Neural cell (in vitro differentiated cells): ENCODE measurements at regions not wholly inside any gene's neighbourhood (a gene's known extent, or its start where the extent isn't known, plus 50 kb on each side); places are given as distances from the start of the nearest gene placed in this dataset.

Experiments
- H2AFZ ChIP-seq: fragments of 200-600, 300-800 bp; sonication (generic), shearing (Covaris generic); 2 replicates; pipeline ENCODE4 v1.6.0; 2014; ENCODE audit warnings: low read depth, mild to moderate bottlenecking, antibody characterized with exemption, low read length, moderate library complexity
- H3F3A ChIP-seq: fragments of 200-600 bp; shearing (Covaris generic); 2 replicates; pipeline ENCODE4 v1.6.1; 2016; ENCODE audit warnings: mild to moderate bottlenecking, moderate library complexity, mixed read lengths, antibody characterized with exemption, low read length; ENCODE audit not compliant: insufficient read depth, poor library complexity, severe bottlenecking
- H3K27ac ChIP-seq: fragments of 200-600, 300-800 bp; sonication (generic), shearing (Covaris generic); 2 replicates; pipeline ENCODE4 v1.5.1; 2014; ENCODE audit warnings: mild to moderate bottlenecking, low read length, moderate library complexity
- H3K27me3 ChIP-seq: fragments of 300-800, 200-600 bp; sonication (generic), shearing (Covaris generic); 2 replicates; pipeline ENCODE4 v1.6.0; 2014; ENCODE audit warnings: mild to moderate bottlenecking, low read depth, low read length, moderate library complexity; ENCODE audit not compliant: insufficient read depth
- H3K36me3 ChIP-seq: fragments of 300-800, 200-600 bp; sonication (generic), shearing (Covaris generic); 2 replicates; pipeline ENCODE4 v1.5.1; 2014; ENCODE audit warnings: mild to moderate bottlenecking, antibody characterized with exemption, low read length, moderate library complexity; ENCODE audit not compliant: insufficient read depth
- H3K4me2 ChIP-seq: fragments of 300-800, 200-600 bp; sonication (generic), shearing (Covaris generic); 2 replicates; pipeline ENCODE4 v1.6.0; 2014; ENCODE audit warnings: mild to moderate bottlenecking, low read length
- H3K4me3 ChIP-seq: fragments of 300-800, 200-600 bp; sonication (generic), shearing (Covaris generic); 2 replicates; pipeline ENCODE4 v1.5.1; 2014; ENCODE audit warnings: mild to moderate bottlenecking, low read length, moderate library complexity
- H3K79me2 ChIP-seq: fragments of 200-600 bp; shearing (Covaris generic); replicated peaks from 2 replicates; pipeline ENCODE4 v1.6.0; 2014; ENCODE audit warnings: mild to moderate bottlenecking, low read length, moderate library complexity; ENCODE audit not compliant: insufficient read depth
- H3K9ac ChIP-seq: fragments of 300-800, 200-600 bp; sonication (generic), shearing (Covaris generic); 2 replicates; pipeline ENCODE4 v1.6.1; 2016; ENCODE audit warnings: mild to moderate bottlenecking, low read length, mixed read lengths
- H3K9me2 ChIP-seq: fragments of 200-600 bp; shearing (Covaris generic); 2 replicates; pipeline ENCODE4 v1.6.1; 2016; ENCODE audit warnings: mild to moderate bottlenecking, low read length, mixed read lengths; ENCODE audit not compliant: insufficient read depth
- H3K9me3 ChIP-seq: fragments of 200-600, 300-800 bp; sonication (generic), shearing (Covaris generic); 2 replicates; pipeline ENCODE4 v1.6.1; 2016; ENCODE audit warnings: mild to moderate bottlenecking, mixed run types, low read length, moderate library complexity, mixed read lengths
- H4K20me1 ChIP-seq: fragments of 200-600 bp; shearing (Covaris generic); 2 replicates; pipeline ENCODE4 v1.6.1; 2016; ENCODE audit warnings: mild to moderate bottlenecking, mixed run types; ENCODE audit not compliant: insufficient read depth
- EP300 ChIP-seq: fragments of 450-650 bp; conservative IDR thresholded peaks from 2 replicates; pipeline ENCODE4 v1.6.1; 2014; ENCODE audit warnings: antibody characterized with exemption, mild to moderate bottlenecking, moderate library complexity; ENCODE audit not compliant: poor library complexity, severe bottlenecking
- EZH2 ChIP-seq: fragments of 200-600, 300-800 bp; shearing (Covaris generic), sonication (generic); IDR thresholded peaks from 2 replicates; pipeline ENCODE4 v1.6.1; 2014; ENCODE audit warnings: antibody characterized with exemption, low read length, borderline replicate concordance, mild to moderate bottlenecking; ENCODE audit not compliant: insufficient read depth, poor library complexity, severe bottlenecking
- MXI1 ChIP-seq: fragments of 450-650 bp; conservative IDR thresholded peaks from 2 replicates; pipeline ENCODE4 v1.6.1; 2014; ENCODE audit warnings: antibody characterized with exemption, mild to moderate bottlenecking; ENCODE audit not compliant: poor library complexity, severe bottlenecking
- POLR2AphosphoS5 ChIP-seq: IDR thresholded peaks from 2 replicates; pipeline ENCODE4 v1.6.1; 2012
- RAD21 ChIP-seq: fragments of 450-650 bp; conservative IDR thresholded peaks from 2 replicates; pipeline ENCODE4 v1.6.1; 2014; ENCODE audit warnings: antibody characterized with exemption, mild to moderate bottlenecking, moderate library complexity
- SMC3 ChIP-seq: fragments of 450-650 bp; conservative IDR thresholded peaks from 2 replicates; pipeline ENCODE4 v1.6.1; 2014; ENCODE audit warnings: antibody characterized with exemption, mild to moderate bottlenecking, moderate library complexity; ENCODE audit not compliant: poor library complexity
- TAF1 ChIP-seq: IDR thresholded peaks from 2 replicates; pipeline ENCODE4 v1.6.1; 2012; ENCODE audit warnings: low read depth
- TF ChIP-seq, protein P1 (sequence below): fragments of 450-650 bp; IDR thresholded peaks from 2 replicates; pipeline ENCODE4 v1.5.1; 2014; ENCODE audit warnings: antibody characterized with exemption, mild to moderate bottlenecking, moderate library complexity; ENCODE audit not compliant: poor library complexity, severe bottlenecking
- TF ChIP-seq, protein P2 (sequence below): IDR thresholded peaks from 2 replicates; pipeline ENCODE4 v1.6.1; 2012; ENCODE audit warnings: borderline replicate concordance

DNA sequence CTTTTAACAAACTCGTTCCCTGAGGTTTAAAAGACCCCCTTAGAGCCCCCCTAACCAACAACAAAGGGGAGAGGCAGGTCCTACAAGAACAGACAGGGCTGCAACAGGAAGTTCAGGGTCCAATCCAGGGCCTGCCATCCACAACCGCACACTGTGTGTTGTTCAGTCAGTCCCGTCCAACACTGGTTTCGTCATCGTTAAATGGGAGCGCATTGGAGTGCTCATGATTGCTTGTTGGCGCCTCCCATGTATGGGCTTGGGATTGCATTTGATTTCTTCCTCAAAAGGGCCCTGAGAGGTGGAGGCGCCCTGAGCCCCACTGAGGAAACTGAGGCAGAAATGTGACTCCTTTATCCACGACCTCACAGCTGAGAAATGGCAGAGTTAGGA lies 174.1 kb downstream of the MN1 start:
- Histone ChIP-seq H3K27me3 (no peaks in the 10 kb centered on the region), H3K79me2 (no peaks in the 10 kb centered on the region), H3K27ac (no peak overlapping the region), H4K20me1 (no peaks in the 10 kb centered on the region), H3K9ac (no peak overlapping the region), H3K4me2 (no peak overlapping the region), H3F3A (no peaks in the 10 kb centered on the region), H3K9me2 (no peaks in the 10 kb centered on the region), H3K36me3 (no peaks in the 10 kb centered on the region), H2AFZ (no peak overlapping the region), H3K4me3 (no peak overlapping the region), H3K9me3 (no peaks in the 10 kb centered on the region)
- TF ChIP-seq, protein P1, sequence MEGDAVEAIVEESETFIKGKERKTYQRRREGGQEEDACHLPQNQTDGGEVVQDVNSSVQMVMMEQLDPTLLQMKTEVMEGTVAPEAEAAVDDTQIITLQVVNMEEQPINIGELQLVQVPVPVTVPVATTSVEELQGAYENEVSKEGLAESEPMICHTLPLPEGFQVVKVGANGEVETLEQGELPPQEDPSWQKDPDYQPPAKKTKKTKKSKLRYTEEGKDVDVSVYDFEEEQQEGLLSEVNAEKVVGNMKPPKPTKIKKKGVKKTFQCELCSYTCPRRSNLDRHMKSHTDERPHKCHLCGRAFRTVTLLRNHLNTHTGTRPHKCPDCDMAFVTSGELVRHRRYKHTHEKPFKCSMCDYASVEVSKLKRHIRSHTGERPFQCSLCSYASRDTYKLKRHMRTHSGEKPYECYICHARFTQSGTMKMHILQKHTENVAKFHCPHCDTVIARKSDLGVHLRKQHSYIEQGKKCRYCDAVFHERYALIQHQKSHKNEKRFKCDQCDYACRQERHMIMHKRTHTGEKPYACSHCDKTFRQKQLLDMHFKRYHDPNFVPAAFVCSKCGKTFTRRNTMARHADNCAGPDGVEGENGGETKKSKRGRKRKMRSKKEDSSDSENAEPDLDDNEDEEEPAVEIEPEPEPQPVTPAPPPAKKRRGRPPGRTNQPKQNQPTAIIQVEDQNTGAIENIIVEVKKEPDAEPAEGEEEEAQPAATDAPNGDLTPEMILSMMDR = no peak
- TF ChIP-seq EP300 (no peak), RAD21 (no peak), SMC3 (no peak)

DNA sequence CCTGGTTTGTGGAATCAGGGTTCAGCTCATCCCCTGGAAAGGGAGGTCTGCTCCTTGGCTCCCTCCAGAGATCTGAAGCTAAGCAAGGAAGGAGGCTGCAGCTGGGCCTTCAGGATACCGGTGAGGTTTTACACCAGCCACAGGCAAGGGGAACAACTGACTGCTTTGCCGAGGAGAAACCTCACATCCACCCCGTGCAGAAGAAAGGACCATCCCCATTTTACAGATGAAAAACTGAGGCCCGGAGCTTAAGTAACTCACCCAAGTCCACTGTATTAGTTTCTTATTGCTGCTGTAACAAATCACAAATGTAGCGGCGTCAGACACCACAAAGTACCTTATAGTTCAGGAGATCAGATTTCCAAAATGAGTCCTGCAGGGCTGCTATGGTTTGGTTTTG lies 173.7 kb downstream of the MN1 start:
- no peaks in the 10 kb centered on the region for H3F3A ChIP-seq
- no peak for TF ChIP-seq EP300
- TF ChIP-seq, protein P1 = no peak
- no peak for TF ChIP-seq SMC3
- TF ChIP-seq EZH2 = no peak
- no peak for TF ChIP-seq RAD21
- TF ChIP-seq MXI1 = no peak
- TF ChIP-seq, protein P2, sequence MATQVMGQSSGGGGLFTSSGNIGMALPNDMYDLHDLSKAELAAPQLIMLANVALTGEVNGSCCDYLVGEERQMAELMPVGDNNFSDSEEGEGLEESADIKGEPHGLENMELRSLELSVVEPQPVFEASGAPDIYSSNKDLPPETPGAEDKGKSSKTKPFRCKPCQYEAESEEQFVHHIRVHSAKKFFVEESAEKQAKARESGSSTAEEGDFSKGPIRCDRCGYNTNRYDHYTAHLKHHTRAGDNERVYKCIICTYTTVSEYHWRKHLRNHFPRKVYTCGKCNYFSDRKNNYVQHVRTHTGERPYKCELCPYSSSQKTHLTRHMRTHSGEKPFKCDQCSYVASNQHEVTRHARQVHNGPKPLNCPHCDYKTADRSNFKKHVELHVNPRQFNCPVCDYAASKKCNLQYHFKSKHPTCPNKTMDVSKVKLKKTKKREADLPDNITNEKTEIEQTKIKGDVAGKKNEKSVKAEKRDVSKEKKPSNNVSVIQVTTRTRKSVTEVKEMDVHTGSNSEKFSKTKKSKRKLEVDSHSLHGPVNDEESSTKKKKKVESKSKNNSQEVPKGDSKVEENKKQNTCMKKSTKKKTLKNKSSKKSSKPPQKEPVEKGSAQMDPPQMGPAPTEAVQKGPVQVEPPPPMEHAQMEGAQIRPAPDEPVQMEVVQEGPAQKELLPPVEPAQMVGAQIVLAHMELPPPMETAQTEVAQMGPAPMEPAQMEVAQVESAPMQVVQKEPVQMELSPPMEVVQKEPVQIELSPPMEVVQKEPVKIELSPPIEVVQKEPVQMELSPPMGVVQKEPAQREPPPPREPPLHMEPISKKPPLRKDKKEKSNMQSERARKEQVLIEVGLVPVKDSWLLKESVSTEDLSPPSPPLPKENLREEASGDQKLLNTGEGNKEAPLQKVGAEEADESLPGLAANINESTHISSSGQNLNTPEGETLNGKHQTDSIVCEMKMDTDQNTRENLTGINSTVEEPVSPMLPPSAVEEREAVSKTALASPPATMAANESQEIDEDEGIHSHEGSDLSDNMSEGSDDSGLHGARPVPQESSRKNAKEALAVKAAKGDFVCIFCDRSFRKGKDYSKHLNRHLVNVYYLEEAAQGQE = no peak
- no peak for TF ChIP-seq POLR2AphosphoS5
- no peak for TF ChIP-seq TAF1
- H4K20me1 ChIP-seq = no peaks in the 10 kb centered on the region
- H3K4me2 ChIP-seq = no peak overlapping the region
- no peak overlapping the region for H2AFZ ChIP-seq
- H3K36me3 ChIP-seq = no peaks in the 10 kb centered on the region
- H3K27me3 ChIP-seq = no peaks in the 10 kb centered on the region
- no peak overlapping the region for H3K27ac ChIP-seq
- no peak overlapping the region for H3K4me3 ChIP-seq
- no peaks in the 10 kb centered on the region for H3K79me2 ChIP-seq
- no peaks in the 10 kb centered on the region for H3K9me3 ChIP-seq
- no peak overlapping the region for H3K9ac ChIP-seq
- no peaks in the 10 kb centered on the region for H3K9me2 ChIP-seq
